K562 (cell line): ENCODE measurements at regions not wholly inside any gene's neighbourhood (a gene's known extent, or its start where the extent isn't known, plus 50 kb on each side); places are given as distances from the start of the nearest gene placed in this dataset.

ENCODE experiments used
- ATAC-seq: fragments of 200-7000 bp; cut with Tn5 transposase; 3 replicates; pipeline ENCODE4 v1.9.1; 2020; ENCODE audit warnings: moderate library complexity
- BruUV-seq: library from RNA; stranded (reverse); fragments of 400-500 nt; replicated peaks from 2 replicates; lab custom pipeline; 2021; lab: Mats Ljungman, UMichigan
- CTCF ChIA-PET: fragments of 300-600 bp; formaldehyde crosslinking; extraction: SDS; loops from one replicate; lab custom pipeline; 2021; ENCODE audit warnings: low intra/inter-chr PET ratio; lab: Yijun Ruan, JAX
- POLR2A ChIA-PET: fragments of 300-600, 350-650 bp; sonication (Branson Sonifier 250); formaldehyde crosslinking; extraction: SDS; loops from one replicate; lab custom pipeline; 2021; ENCODE audit warnings: antibody characterized with exemption, inconsistent platforms; lab: Yijun Ruan, JAX
- DNase-seq, 4 experiments: peaks; one replicate each; pipeline versions ENCODE4 v3.0.0 to v3.0.0-alpha.2; 2011 to 2018; ENCODE audit warnings: low spot score in 3 of 4, mixed read lengths in 3 of 4; ENCODE audit errors: extremely low read depth in 1 of 4
- FAIRE-seq: peaks from 2 replicates; lab custom pipeline; 2011; peaks lifted over from hg19 to GRCh38; lab: Jason Lieb, UNC
- H2AFZ ChIP-seq: 2 replicates; pipeline ENCODE4 v1.6.0; 2011; ENCODE audit warnings: low read depth, low read length, control low read depth, inconsistent platforms
- H3K27ac ChIP-seq: fragments of 200-600 bp; 3 replicates; pipeline ENCODE4 v1.8.0; 2011; ENCODE audit warnings: low read depth, mild to moderate bottlenecking, control low read depth, inconsistent platforms, low read length, moderate library complexity, mixed read lengths; ENCODE audit errors: extremely low read depth
- H3K27me3 ChIP-seq, 2 experiments: fragments of 300-600 bp in 1 of 2; 2 replicates in 1 of 2; 3 replicates in 1 of 2; pipeline versions ENCODE4 v1.6.0 to v1.8.0; 2011; ENCODE audit warnings: inconsistent platforms in 2 of 2, low read length in 2 of 2, mild to moderate bottlenecking in 1 of 2, mixed read lengths in 1 of 2, moderate library complexity in 1 of 2; ENCODE audit not compliant: control insufficient read depth in 2 of 2, insufficient read depth in 2 of 2
- H3K36me3 ChIP-seq: fragments of 300-600 bp; 3 replicates; pipeline ENCODE4 v1.8.0; 2011; ENCODE audit warnings: mild to moderate bottlenecking, low read length, inconsistent platforms; ENCODE audit not compliant: control insufficient read depth, insufficient read depth
- H3K4me1 ChIP-seq, 2 experiments: fragments of 200-600 bp in 1 of 2; replicated peaks in 1 of 2; 2 replicates in 1 of 2; 3 replicates in 1 of 2; pipeline versions ENCODE4 v1.5.1 to v1.8.0; 2011; ENCODE audit warnings: inconsistent platforms in 2 of 2, low read length in 2 of 2, mild to moderate bottlenecking in 1 of 2, mixed read lengths in 1 of 2, moderate library complexity in 1 of 2; ENCODE audit not compliant: control insufficient read depth in 2 of 2, insufficient read depth in 2 of 2
- H3K4me2 ChIP-seq: 2 replicates; pipeline ENCODE4 v1.6.1; 2011; ENCODE audit warnings: low read length, control low read depth, inconsistent platforms, mixed read lengths; ENCODE audit not compliant: insufficient read depth
- H3K4me3 ChIP-seq: fragments of 200-600 bp; sonication (generic), shearing (Covaris generic); 2 replicates; pipeline ENCODE4 v1.5.1; 2016; ENCODE audit warnings: control low read depth, inconsistent platforms
- H3K79me2 ChIP-seq: fragments of 200-600 bp; 3 replicates; pipeline ENCODE4 v1.8.0; 2011; ENCODE audit warnings: low read length, inconsistent platforms; ENCODE audit not compliant: control insufficient read depth, insufficient read depth
- H3K9ac ChIP-seq, 2 experiments: 2 replicates each; pipeline versions ENCODE4 v1.6.0 to v1.6.1; 2011; ENCODE audit warnings: low read depth in 2 of 2, low read length in 2 of 2, control low read depth in 1 of 2, inconsistent platforms in 1 of 2, mild to moderate bottlenecking in 1 of 2, mixed read lengths in 1 of 2; ENCODE audit not compliant: insufficient read depth in 1 of 2
- H3K9me1 ChIP-seq: one replicate; pipeline ENCODE4 v1.6.0; 2011; ENCODE audit warnings: inconsistent platforms, mild to moderate bottlenecking, low read length, moderate library complexity; ENCODE audit not compliant: control insufficient read depth, insufficient read depth
- H3K9me3 ChIP-seq: replicated peaks from 2 replicates; pipeline ENCODE4 v1.5.1; 2011; ENCODE audit warnings: low read depth, low read length, inconsistent platforms; ENCODE audit not compliant: control insufficient read depth, insufficient read depth
- H4K20me1 ChIP-seq: replicated peaks from 2 replicates; pipeline ENCODE4 v1.6.1; 2011; ENCODE audit warnings: low read length, inconsistent platforms, mixed read lengths; ENCODE audit not compliant: control insufficient read depth, insufficient read depth
- ARID2 ChIP-seq: fragments of 450-650 bp; IDR thresholded peaks from 2 replicates; pipeline ENCODE4 v1.6.1; 2017; ENCODE audit warnings: antibody characterized with exemption, mild to moderate bottlenecking
- BRCA1 ChIP-seq, 2 experiments: fragments of 450-650 bp in 1 of 2; sonication (generic) in 1 of 2; formaldehyde crosslinking in 1 of 2; IDR thresholded peaks; 2 replicates each; pipeline versions ENCODE4 v1.5.0 to v1.6.1; 2017 to 2020; ENCODE audit warnings: mild to moderate bottlenecking in 1 of 2, missing genetic modification reagents in 1 of 2
- DDX20 ChIP-seq: fragments of 450-650 bp; IDR thresholded peaks from 2 replicates; pipeline ENCODE4 v1.6.1; 2016; ENCODE audit warnings: missing genetic modification characterization, low read depth, mild to moderate bottlenecking, missing compliant biosample characterization, moderate library complexity
- MBD1 ChIP-seq: fragments of 250-450 bp; sonication (Bioruptor Pico); IDR thresholded peaks from 2 replicates; pipeline ENCODE4 v1.8.0; 2022; ENCODE audit warnings: inconsistent platforms
- MTA1 ChIP-seq: fragments of 450-650 bp; IDR thresholded peaks from 2 replicates; pipeline ENCODE4 v1.6.1; 2017; ENCODE audit warnings: borderline replicate concordance
- PHF8 ChIP-seq: fragments of 200-600 bp; sonication (generic); IDR thresholded peaks from 2 replicates; pipeline ENCODE4 v1.6.1; 2012; ENCODE audit warnings: mixed run types, mild to moderate bottlenecking, inconsistent platforms, low read length, moderate library complexity, borderline replicate concordance
- PHTF2 ChIP-seq: fragments of 250-450 bp; sonication (Bioruptor Pico); IDR thresholded peaks from 2 replicates; pipeline ENCODE4 v1.5.0; 2021; ENCODE audit warnings: mild to moderate bottlenecking
- PREB ChIP-seq: sonication (generic); formaldehyde crosslinking; IDR thresholded peaks from 2 replicates; pipeline ENCODE4 v1.8.1; 2023; ENCODE audit warnings: mild to moderate bottlenecking, missing genetic modification reagents
- SREBF1 ChIP-seq: fragments of 150-350 bp; IDR thresholded peaks from 2 replicates; pipeline ENCODE4 v1.6.1; 2014; ENCODE audit warnings: antibody characterized with exemption, low read depth, low read length, borderline replicate concordance
- TFAP4 ChIP-seq: sonication (generic); formaldehyde crosslinking; IDR thresholded peaks from 2 replicates; pipeline ENCODE4 v1.8.0; 2022; ENCODE audit warnings: missing genetic modification reagents, mild to moderate bottlenecking, moderate library complexity, borderline replicate concordance
- ZC3H8 ChIP-seq: fragments of 450-650 bp; IDR thresholded peaks from 2 replicates; pipeline ENCODE4 v1.6.1; 2017
- ZNF224 ChIP-seq: sonication (generic); formaldehyde crosslinking; IDR thresholded peaks from 2 replicates; pipeline ENCODE4 v1.8.0; 2022; ENCODE audit warnings: mild to moderate bottlenecking, missing genetic modification reagents
- WGBS: fragments of 100-300 bp; shearing (Covaris generic); methylation state at CpG from one replicate; pipeline ENCODE4 v1.1.6; 2016; ENCODE audit warnings: low coverage, mixed read lengths; ENCODE audit not compliant: insufficient coverage; ENCODE audit errors: missing lambda C conversion rate; 5-methylcytosine and 5-hydroxymethylcytosine counted together
- in situ Hi-C: fragments of 300-500 bp; cut with MboI; formaldehyde crosslinking; loops from 4 replicates; pipeline ENCODE4 v1.15.0; 2018; ENCODE audit warnings: inconsistent platforms, mixed read lengths
- intact Hi-C: fragments of 100-400 bp; cut with micrococcal nuclease; formaldehyde crosslinking; loops from 2 replicates; pipeline ENCODE4 v1.14.2; 2022

- no peaks in the 10 kb centered on the region for H4K20me1 ChIP-seq
- in situ Hi-C loops (no loop called here), intact Hi-C loops (no loop called here)
- no peak for DNase-seq
- ChIA-PET POLR2A (no interaction called here), CTCF (no interaction called here)
- no peak overlapping the region for H2AFZ ChIP-seq
- H3K27ac ChIP-seq, result no peak overlapping the region
- peaks cover 0 to 6% of the 10 kb centered on the region in 2 experiments; a peak in 1 of 5 replicates for H3K4me1 ChIP-seq
- H3K4me2 ChIP-seq, result no peak overlapping the region
- no peak for ATAC-seq
- no peak for FAIRE-seq
- peaks cover 2 to 28% of the 10 kb centered on the region in 2 experiments; a peak in 2 of 5 replicates for H3K27me3 ChIP-seq
- no peak overlapping the region for H3K4me3 ChIP-seq
- H3K9me3 ChIP-seq, result no peaks in the 10 kb centered on the region
- H3K79me2 ChIP-seq, result no peaks in the 10 kb centered on the region
- no peaks in the 10 kb centered on the region for H3K36me3 ChIP-seq
- no peak overlapping the region for H3K9ac ChIP-seq
- TF ChIP-seq MTA1, result no peak
- no peak for TF ChIP-seq ZC3H8
- TF ChIP-seq BRCA1 (IDR thresholded peaks at IDR 0.05), result no peak
- no peak for TF ChIP-seq BRCA1 (CRISPR knock-in tag; IDR thresholded peaks at IDR 0.05)
- no peak for TF ChIP-seq PREB (CRISPR knock-in tag)
- no peak for TF ChIP-seq SREBF1
- TF ChIP-seq PHTF2, result no peak
- TF ChIP-seq ARID2, result no peak
- TF ChIP-seq PHF8, result no peak
- TF ChIP-seq ZNF224, result no peak
- TF ChIP-seq DDX20 (tag), result no peak
- no peak for TF ChIP-seq TFAP4 (CRISPR knock-in tag)
- TF ChIP-seq MBD1, result no peak
- WGBS, result 0% methylated on average over 4 of the region's 15 CpGs
- no TSS peak for BruUV-seq
- no peaks in the 10 kb centered on the region for H3K9me1 ChIP-seq
Measured at GRCh38 chr2:238963161-238963970, 115.5 kb downstream of the TWIST2 start.
